ENCODE measurements at regions not wholly inside any gene's neighbourhood (a gene's known extent, or its start where the extent isn't known, plus 50 kb on each side); places are given as distances from the start of the nearest gene placed in this dataset.

DNA sequence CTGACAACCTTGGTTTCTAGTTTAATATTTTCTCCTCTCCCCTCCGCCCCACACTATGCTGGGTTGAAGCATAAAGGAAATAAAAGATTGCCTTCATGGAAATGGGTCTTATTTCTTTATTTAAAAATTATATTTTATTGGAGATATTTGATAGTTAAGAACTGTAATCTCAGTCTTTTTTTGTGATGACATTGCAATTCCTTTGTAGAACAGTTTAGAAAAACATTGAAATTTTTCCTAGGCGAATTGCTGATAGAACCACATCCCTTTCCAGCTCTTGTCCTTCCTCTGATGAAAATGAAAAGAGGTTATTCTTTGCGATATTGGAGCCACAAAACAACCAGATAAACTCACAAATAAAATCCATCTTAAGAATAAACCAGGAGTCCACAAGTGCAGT lies 125.6 kb upstream of the NRIP1 start:
- TF ChIP-seq, protein P1, sequence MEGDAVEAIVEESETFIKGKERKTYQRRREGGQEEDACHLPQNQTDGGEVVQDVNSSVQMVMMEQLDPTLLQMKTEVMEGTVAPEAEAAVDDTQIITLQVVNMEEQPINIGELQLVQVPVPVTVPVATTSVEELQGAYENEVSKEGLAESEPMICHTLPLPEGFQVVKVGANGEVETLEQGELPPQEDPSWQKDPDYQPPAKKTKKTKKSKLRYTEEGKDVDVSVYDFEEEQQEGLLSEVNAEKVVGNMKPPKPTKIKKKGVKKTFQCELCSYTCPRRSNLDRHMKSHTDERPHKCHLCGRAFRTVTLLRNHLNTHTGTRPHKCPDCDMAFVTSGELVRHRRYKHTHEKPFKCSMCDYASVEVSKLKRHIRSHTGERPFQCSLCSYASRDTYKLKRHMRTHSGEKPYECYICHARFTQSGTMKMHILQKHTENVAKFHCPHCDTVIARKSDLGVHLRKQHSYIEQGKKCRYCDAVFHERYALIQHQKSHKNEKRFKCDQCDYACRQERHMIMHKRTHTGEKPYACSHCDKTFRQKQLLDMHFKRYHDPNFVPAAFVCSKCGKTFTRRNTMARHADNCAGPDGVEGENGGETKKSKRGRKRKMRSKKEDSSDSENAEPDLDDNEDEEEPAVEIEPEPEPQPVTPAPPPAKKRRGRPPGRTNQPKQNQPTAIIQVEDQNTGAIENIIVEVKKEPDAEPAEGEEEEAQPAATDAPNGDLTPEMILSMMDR (IDR thresholded peaks at IDR 0.05; ENCODE audit: insufficient read depth, low read length) = no peak
- no peak for TF ChIP-seq POLR2AphosphoS5 (IDR thresholded peaks at IDR 0.05; ENCODE audit: low read depth)
- TF ChIP-seq, protein P2, sequence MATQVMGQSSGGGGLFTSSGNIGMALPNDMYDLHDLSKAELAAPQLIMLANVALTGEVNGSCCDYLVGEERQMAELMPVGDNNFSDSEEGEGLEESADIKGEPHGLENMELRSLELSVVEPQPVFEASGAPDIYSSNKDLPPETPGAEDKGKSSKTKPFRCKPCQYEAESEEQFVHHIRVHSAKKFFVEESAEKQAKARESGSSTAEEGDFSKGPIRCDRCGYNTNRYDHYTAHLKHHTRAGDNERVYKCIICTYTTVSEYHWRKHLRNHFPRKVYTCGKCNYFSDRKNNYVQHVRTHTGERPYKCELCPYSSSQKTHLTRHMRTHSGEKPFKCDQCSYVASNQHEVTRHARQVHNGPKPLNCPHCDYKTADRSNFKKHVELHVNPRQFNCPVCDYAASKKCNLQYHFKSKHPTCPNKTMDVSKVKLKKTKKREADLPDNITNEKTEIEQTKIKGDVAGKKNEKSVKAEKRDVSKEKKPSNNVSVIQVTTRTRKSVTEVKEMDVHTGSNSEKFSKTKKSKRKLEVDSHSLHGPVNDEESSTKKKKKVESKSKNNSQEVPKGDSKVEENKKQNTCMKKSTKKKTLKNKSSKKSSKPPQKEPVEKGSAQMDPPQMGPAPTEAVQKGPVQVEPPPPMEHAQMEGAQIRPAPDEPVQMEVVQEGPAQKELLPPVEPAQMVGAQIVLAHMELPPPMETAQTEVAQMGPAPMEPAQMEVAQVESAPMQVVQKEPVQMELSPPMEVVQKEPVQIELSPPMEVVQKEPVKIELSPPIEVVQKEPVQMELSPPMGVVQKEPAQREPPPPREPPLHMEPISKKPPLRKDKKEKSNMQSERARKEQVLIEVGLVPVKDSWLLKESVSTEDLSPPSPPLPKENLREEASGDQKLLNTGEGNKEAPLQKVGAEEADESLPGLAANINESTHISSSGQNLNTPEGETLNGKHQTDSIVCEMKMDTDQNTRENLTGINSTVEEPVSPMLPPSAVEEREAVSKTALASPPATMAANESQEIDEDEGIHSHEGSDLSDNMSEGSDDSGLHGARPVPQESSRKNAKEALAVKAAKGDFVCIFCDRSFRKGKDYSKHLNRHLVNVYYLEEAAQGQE (IDR thresholded peaks at IDR 0.05; ENCODE audit: insufficient replicate concordance, low read depth) = no peak
- no peak for TF ChIP-seq GABPA (IDR thresholded peaks at IDR 0.05; ENCODE audit: low read depth)
- no peak for TF ChIP-seq SPI1 (IDR thresholded peaks at IDR 0.05; ENCODE audit: borderline replicate concordance, low read depth)
